ENCODE measurements at regions not wholly inside any gene's neighbourhood (a gene's known extent, or its start where the extent isn't known, plus 50 kb on each side); places are given as distances from the start of the nearest gene placed in this dataset.
"Not testable (repeated sequence)": the region's sequence is repeated elsewhere in the genome, so short reads cannot be mapped to it uniquely, and the experiment has no call there.

DNA sequence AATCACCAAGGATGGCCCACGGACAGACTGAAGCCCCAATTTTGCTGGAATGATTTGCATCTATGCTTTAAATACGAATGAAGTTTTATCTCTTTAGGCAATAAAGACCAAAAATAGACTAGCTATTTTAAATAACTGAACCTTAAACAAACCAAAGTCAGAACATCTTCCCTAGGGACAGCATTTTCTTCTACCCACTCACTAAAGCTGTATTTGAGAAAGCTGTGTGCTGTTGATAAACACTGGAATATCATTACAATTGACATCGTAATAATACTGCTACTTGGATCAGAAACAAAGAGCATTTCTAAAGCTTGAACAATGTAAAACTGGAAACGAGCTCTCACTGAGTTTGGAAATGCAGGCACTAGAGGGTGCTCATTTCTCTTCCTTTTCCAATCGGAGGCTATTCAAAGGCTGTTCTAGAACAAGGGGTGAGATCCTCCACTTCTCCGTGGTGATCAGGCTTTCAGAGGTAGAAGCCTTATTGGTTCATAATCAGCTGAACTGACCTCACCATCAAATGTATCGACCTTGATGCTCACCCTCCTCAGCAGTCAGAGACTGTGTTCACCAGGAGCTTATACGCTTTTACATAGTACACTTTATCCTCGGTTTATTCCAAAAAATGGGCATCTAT, 225.3 kb upstream of the PRSS1 start:
- no peak for DNase-seq

DNA sequence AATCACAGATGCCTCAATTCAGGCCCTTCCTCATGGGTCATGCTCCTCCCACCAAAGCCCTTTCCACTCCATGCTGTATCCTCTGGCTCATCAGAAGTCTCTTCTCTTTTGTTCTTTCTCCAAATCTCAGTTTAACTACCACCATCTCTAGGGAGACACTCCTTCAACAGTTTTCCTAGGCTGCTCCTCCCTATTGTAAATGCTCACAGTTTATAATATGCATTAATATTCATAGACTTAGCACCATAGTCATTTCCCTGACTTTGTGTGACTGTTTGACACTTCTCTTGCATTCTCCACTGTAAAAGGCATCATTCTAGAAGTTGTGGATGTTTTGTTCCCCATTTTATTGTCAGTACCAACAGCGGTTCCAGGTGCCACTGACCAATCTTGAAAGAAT, 226.5 kb upstream of the PRSS1 start:
- no peak for DNase-seq

DNA sequence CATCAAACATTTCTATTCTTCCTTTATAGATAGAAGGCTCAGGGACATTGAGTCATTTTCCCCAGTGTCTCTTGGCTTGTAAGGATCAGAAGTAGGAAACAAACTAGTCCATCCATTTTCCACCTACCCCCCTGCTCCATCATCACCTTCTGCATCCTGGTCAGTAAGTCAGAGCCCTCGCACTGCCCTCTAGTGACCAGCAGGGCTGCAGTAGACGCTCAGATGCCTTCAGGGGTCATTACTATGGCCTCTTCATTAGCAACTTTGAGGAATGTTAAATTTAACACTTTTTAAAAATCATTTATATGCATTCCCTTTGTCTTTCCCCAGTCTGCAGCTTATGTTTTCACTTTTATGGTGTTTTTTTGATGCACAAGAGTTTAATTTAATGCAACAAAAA, 228.4 kb upstream of the PRSS1 start:
- DNase-seq: not testable (repeated sequence)

DNA sequence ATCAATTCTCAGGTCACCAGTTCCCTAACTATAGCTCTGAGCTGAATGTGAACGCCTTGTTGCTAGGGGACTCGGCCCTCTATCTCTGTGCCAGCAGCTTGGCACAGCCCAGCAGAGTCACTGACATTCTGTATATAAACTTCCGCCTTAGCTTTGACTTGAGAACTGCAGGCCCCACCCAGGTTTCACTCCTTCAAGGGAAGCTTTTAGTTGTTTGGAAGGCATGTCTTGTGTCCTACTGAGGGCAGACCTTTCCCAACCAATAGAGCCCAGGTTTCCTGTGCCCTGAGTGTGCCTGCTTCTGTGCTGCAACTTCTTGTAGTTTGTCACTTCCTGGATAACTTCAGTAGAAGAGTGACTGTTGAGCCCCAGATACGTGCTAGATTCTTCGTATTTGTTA, 228.8 kb upstream of the PRSS1 start:
- DNase-seq: not testable (repeated sequence)

DNA sequence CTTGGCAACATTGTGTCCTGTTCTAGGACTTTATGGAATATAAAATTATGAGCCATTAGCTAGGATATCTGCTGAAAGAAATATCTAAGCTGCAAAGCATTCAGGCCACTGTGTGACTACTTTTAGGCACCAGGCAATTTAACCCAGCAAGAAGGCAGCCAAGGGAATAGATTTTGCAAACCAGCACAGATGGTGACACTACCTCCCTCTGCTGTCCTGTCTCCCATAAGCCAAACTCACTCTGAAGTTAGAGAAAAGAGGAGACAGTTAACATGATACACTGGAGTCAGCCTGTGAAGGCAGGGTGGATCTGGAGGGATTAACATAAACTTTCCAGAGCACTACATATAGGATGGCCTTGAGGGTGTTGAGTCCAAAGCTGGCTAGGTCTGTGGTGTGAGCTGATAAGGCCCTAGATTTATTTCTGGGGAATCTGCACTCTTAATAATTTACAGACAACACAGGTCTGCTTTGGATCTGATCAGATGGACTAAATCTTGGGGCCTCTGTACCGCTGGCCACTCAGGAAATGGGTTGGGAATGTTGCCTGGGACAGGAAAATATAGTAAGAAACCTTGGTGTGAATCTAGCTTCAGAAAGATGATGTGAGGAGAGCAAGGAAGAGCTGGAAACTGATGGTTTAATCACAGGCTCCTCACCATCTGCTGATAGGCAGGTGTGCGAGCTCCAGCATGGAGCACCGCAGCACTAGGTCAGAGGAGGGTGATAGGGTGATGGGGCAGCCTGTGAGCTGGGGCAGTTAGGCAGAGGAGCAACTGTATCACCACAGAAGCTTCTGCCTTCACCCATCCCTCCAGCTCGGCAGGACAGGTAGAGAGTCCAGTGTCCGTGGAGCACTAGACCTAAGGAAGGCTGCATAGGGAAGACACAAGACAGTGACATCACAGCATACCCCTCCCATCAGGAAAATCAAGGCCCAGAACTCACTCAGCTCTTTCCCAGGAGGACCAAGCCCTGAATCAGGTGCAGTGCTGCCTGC, 229.9 kb upstream of the PRSS1 start:
- DNase-seq: no peak

DNA sequence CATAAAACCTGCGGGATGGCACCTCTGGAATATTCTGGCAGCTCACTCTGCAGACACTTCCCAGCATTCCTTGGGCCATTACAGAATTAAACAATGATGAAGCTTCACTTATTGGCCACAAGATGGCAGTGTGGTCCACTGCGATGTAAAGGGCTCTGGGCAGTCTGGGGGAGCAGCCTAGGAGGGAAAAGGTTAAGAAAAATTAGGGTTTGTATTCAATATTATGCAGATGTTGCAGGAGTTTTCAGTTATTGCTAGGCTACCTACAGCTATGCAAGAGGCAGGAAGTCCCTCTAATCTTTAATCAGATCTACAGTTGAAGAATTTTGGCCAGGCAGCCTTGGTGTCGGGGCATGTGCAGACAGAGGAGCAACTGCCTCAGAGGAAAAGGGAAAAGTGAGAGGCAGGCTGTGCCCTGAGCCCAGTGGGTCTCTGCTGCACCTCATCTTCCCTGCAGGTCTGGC, 233.2 kb upstream of the PRSS1 start:
- no peak for DNase-seq

DNA sequence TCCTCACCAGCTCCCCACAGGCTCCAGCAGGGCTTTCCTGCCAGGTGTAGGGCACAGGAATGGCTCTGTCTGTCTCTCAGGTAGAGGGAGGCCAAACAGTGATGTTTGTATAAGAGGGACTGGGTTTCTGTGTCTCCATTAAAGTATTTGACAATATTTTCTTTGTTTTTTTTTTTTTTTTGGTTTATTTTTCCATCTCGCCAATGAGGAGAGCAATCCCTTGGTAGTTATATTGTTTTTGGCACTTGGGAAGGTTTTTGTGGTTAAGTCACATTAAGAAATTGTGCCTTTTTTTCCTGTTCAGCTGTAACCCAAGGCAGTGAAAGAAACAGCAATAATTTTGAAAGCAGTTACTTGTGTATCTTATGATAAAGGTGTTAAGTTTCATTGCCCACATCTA, 234.6 kb upstream of the PRSS1 start:
- DNase-seq: not testable (repeated sequence)

DNA sequence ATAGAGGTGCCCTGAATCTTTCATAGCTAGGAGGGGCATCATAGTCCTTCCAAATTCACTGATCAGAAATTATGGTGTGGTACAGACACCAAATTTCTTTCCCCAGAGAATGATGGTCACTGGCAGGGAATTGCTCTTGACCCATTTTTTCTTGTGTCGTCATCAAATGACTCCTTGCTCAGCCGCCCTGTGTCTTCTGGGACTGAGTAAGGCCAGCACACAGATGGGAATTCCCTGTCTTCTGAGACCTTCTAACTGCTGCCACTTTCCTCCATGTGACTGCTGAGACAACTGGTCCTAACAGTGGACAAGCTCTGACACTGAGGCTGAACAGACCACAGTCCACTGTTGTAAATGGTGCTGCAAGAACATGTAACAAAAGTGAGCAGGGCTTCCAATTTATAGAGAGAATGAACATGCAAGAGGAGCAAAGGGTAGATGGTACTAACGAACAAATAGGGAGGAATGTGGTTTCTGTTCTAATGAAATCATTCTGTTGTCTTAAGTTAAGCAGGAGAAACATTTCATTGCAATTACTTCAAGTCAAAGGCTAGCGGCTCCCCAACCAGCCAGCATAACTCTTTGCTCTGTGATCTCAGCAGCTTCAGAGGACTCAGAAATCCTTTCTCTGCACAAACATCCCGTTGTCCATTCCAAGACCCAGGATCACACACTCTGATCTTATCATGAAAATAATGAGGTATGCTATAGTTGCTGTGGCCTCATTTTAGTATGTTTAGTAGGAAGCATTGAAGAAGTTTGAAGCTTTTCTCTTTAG, 235.9 kb upstream of the PRSS1 start:
- DNase-seq: no peak

DNA sequence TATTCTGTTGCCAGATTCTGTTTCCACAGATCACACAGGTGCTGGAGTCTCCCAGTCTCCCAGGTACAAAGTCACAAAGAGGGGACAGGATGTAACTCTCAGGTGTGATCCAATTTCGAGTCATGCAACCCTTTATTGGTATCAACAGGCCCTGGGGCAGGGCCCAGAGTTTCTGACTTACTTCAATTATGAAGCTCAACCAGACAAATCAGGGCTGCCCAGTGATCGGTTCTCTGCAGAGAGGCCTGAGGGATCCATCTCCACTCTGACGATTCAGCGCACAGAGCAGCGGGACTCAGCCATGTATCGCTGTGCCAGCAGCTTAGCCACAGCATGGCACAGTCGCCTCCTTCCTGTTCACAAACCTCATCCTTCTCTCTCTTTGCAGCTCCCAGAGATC, 237.5 kb upstream of the PRSS1 start:
- DNase-seq: no peak

DNA sequence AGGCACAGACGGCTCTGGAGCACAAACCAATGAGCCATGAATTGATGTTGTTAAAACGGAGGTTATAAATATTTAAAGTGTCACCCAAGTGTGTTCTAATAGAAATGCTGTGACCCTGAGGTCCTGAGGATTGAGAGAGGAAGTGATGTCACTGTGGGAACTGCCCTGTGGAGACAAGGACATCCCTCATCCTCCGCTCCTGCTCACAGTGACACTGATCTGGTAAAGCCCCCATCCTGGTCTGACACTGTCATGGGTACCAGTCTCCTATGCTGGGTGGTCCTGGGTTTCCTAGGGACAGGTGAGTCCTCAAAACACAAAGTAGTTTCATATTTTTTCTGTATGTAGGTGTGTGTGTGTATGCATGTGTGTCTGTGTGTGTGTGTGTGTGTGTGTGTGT, 237.9 kb upstream of the PRSS1 start:
- DNase-seq: no peak

DNA sequence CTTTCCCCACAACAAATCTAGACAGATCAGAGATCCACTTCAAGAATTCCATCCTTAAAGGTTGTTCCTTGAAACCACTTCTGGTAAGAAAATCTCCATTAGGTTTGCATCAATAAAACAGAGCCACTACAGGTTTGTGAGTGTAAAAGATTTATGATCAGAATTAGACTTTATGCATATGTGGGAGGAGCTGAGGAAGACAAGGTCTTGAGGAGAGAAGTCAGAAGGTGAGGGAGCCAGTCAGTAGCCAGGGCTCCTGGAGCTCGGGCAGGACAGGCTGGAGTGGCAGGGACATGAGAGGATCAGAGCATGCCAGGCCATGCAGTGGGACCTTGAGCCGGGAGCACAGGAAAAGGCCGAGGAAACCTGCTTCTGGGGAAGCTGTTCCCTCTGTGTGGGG, 240.0 kb upstream of the PRSS1 start:
- DNase-seq: not testable (repeated sequence)

DNA sequence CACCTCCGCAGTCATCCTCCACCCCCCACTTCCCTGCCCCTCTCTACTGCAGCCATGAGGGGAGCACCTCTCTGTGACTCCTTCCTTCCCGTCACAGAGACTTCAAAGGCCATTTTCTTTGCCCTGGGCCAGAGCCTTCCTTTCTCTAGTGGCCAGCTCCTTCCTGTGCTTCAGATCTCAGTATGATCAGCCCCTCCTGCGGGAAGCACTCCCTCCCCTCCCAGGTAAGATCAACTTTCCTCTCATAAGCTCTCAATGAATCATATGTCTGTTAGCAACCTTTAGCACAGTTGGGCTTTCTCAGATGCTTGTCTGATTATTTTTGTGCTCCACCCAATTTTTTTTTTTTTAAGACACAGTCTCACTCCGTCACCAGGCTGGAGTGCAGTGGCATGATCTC, 241.0 kb upstream of the PRSS1 start:
- no peak for DNase-seq

DNA sequence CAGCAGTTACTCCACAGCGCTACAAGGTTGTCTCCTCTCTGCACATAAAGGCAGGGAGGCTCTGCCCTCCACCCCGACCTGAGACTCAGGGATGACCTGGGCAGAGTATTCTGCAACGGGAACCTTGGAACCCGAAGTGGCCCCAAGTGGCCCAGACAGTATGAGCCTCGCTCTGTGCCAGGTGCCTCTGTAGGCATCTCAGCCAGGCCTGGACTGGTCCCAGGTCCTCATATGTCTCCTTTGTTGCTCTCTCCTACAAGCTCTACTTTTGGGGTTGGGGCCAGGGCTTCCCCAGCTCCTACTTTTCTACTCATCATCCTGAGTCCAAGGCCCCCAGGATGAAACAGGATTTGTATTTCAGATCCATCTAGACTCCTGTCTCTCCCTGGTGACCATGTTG, 241.5 kb upstream of the PRSS1 start:
- no peak for DNase-seq

DNA sequence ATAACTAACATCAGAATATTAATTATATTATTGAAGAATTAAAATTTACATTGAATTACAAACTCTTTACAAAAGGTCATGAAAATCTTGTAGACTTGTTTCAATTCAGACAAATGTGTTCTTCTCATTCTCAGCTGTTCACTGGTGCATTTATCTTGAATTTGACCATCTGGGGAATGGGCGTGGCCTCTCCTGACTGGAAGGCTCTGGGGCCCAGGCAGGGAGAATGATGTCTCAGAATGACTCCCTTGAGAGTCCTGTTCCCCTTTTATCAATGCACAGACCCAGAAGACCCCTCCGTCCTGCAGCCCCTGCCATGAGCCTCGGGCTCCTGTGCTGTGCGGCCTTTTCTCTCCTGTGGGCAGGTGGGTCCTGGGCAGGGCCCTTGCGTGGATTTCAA, 242.2 kb upstream of the PRSS1 start:
- DNase-seq: not testable (repeated sequence)

DNA sequence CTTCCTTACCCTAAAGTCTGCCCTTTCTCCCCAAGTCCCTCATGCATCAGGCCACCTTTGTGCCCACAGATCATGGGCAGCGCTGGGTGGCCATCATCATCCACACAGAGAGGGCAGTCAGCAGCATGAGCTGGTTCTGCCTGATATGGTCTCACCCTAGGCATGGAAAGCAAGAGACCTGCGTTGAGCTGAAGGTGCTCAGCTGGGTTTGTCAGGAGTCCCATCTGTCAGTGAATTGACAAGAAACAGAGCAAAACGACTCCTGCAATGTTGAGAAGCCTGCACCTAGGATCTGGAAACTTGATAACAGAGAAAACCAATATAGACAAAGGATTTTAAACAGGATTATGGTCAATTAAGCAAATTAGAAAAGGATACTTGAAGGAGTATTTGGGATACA, 242.7 kb upstream of the PRSS1 start:
- DNase-seq: no peak

DNA sequence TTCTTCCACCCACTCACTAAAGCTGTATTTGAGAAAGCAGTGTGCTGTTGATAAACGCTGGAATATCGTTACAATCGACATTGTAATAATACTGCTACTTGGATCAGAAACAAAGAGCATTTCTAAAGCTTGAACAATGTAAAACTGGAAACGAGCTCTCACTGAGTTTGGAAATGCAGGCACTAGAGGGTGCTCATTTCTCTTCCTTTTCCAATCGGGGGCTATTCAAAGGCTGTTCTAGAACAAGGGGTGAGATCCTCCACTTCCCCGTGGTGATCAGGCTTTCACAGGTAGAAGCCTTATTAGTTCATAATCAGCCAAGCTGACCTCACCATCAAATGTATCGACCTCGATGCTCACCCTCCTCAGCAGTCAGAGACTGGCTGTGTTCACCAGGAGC, 245.3 kb upstream of the PRSS1 start:
- not testable (repeated sequence) for DNase-seq

DNA sequence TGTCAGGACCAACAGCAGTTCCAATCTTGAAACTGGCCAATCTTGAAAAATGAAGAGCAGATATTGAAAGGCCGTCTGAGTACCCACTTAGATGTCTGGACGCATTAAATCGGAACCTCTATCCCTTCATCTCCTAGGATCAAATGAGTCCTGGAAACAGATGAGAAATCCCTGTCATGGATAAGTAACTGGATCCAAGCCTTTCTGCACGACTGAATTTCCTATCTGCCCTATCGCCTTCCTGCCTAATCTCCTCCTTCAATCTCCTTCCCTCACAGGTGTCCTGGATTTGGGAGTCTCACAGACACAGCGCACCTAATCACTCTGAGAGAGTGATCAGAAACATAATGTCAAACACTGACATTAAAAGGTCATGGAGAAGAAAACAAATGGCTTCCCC, 245.2 kb upstream of the PRSS58 start:
- DNase-seq: no peak

DNA sequence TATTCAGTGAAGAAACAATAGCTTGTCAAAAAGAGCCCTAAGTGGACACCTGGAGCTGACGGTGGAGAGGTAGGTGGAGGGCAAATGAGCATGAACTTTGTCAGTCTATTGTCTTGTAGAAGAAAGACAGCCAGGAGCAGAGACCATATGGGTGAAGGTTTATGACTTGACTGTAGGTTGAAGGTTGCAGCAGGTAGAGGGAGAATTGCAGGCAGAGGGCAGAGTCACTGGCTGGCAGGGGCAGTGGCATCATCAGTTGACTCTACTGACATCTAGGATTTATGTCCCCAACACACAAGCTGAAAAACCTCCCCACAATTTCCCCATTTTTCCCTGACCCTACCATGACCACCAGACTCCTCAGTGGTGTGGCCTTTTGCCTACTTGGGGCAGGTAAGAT, 243.6 kb upstream of the PRSS58 start:
- no peak for DNase-seq

DNA sequence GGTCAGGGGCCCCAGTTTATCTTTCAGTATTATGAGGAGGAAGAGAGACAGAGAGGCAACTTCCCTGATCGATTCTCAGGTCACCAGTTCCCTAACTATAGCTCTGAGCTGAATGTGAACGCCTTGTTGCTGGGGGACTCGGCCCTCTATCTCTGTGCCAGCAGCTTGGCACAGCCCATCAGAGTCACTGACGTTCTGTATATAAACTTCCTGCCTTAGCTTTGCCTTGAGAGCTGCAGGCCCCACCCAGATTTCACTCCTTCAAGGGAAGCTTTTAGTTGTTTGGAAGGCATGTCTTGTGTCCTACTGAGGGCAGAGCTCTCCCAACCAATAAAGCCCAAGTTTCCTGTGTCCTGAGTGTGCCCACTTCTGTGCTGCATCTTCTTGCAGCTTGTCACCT, 242.5 kb upstream of the PRSS58 start:
- DNase-seq: no peak

DNA sequence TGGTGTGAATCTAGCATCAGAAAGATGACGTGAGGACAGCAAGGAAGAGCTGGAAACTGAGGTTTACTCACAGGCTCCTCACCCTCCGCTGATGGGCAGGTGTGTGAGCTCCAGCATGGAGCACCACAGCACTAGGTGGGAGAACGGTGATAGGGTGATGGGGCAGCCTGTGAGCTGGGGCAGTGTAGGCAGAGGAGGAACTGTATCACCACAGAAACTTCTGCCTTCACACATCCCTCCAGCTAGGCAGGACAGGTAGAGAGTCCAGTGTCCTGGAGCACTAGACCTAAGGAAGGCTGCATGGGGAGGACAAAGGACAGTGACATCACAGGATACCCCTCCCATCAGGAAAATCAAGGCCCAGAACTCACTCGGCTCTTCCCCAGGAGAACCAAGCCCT, 241.8 kb upstream of the PRSS58 start:
- no peak for DNase-seq

DNA sequence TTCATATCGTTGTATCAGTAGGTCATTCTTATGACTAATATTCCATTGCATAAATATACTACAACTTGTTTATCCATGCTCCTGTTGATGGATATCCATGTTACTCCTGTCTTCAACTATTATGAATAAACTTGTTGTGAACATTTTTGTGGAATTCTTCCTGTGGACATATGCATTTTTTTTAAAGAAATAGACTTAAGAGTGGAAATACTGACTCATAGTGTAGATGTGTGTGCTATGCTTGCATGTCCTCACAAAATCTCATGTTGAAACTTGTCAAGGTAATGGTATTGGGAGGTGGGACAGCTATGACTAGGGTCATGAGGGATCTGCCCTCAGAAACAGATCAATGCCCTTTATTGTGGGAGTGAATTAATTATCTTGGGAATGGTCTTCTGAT, 240.5 kb upstream of the PRSS58 start:
- DNase-seq: no peak

DNA sequence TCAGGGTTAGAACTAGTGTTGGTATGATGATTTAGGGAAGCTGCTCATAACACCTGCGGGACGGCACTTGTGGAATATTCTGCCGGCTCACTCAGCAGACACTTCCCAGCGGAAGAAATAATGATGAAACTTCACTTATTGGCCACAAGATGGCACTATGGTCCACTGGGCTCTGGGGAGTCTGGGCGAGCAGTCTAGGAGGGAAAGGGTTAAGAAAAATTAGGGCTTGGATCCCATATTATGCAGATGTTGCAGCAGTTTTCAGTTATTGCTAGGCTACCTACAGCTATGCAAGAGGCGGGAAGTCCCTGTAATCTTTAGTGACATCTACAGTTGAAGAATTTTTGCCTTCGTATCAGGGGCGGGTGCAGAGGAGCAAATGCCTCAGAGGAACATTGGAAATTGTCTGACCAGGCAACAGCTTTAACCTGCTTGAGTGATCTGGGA, 238.7 kb upstream of the PRSS58 start:
- DNase-seq: no peak

DNA sequence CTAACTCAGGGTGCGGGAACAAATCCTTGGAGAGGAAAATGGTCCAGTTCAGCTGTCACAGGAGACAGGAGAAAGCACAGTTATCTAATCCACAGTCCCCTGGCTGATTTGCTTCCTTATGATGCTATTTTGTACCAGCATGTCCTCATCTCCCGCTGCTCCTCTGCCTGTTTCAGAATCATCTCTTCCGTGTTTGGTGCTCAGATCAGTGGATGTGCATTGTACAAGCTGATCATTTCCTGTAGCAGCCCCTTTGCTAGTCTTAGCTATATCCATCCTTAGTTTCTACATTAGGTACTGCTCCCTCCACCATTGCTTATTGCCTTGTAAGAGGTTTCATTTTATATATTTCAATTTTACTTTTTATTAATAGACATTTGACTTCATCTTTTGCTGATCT, 238.0 kb upstream of the PRSS58 start:
- not testable (repeated sequence) for DNase-seq

All from SIG-M5 (cell line).